ENCODE measurements at regions not wholly inside any gene's neighbourhood (a gene's known extent, or its start where the extent isn't known, plus 50 kb on each side); places are given as distances from the start of the nearest gene placed in this dataset.

- Mint-ChIP-seq H3K27me3 (no peaks in the 10 kb centered on the region), H3K4me3 (no peak overlapping the region), H3K36me3 (no peaks in the 10 kb centered on the region), H3K9me3 (no peaks in the 10 kb centered on the region), H3K4me1 (no peaks in the 10 kb centered on the region), H3K27ac (no peak overlapping the region)
- no peak for DNase-seq
These were observed 466.1 kb upstream of the NRP1 start for GRCh38 chr10:33800545-33800944.

DNA sequence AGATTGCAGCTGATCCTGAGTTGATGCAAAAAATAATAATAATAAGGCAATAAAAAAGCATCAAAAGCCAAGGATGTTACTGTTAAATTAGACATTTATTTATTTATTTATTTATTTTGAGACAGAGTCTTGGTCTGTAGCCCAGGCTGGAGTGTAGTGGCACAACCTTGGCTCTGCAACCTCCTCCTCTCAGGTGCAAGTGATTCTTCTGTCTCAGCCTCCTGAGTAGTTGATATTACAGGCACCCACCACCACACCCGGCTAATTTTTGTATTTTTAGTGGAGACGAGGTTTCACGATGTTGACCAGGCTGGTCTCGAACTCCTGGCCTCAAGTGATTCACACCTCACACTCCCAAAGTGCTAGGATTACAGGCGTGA is 465.5 kb upstream of the NRP1 start:
- H3K27ac Mint-ChIP-seq: no peak overlapping the region
- no peaks in the 10 kb centered on the region for H3K36me3 Mint-ChIP-seq
- H3K27me3 Mint-ChIP-seq: no peaks in the 10 kb centered on the region
- no peaks in the 10 kb centered on the region for H3K9me3 Mint-ChIP-seq
- H3K4me3 Mint-ChIP-seq: no peak overlapping the region
- H3K4me1 Mint-ChIP-seq: no peaks in the 10 kb centered on the region
- no peak for DNase-seq

- Mint-ChIP-seq H3K4me1 (no peaks in the 10 kb centered on the region), H3K27me3 (no peaks in the 10 kb centered on the region), H3K36me3 (no peaks in the 10 kb centered on the region), H3K27ac (no peak overlapping the region), H3K4me3 (no peak overlapping the region), H3K9me3 (no peaks in the 10 kb centered on the region)
- DNase-seq: no peak
These were observed 464.9 kb upstream of the NRP1 start for GRCh38 chr10:33799281-33799943.

GRCh38 chr10:33798754-33799153 is 464.3 kb upstream of the NRP1 start:
- DNase-seq: no peak
- Mint-ChIP-seq H3K36me3 (no peaks in the 10 kb centered on the region), H3K27ac (no peak overlapping the region), H3K9me3 (no peaks in the 10 kb centered on the region), H3K4me3 (no peak overlapping the region), H3K27me3 (no peaks in the 10 kb centered on the region), H3K4me1 (no peaks in the 10 kb centered on the region)

GRCh38 chr10:33796680-33797079 is 462.2 kb upstream of the NRP1 start:
- Mint-ChIP-seq H3K4me1 (no peaks in the 10 kb centered on the region), H3K27me3 (no peaks in the 10 kb centered on the region), H3K9me3 (no peaks in the 10 kb centered on the region), H3K36me3 (no peaks in the 10 kb centered on the region), H3K4me3 (no peak overlapping the region), H3K27ac (no peak overlapping the region)
- no peak for DNase-seq

- Mint-ChIP-seq H3K27me3 (no peaks in the 10 kb centered on the region), H3K27ac (no peak overlapping the region), H3K9me3 (no peaks in the 10 kb centered on the region), H3K4me3 (no peak overlapping the region), H3K4me1 (no peaks in the 10 kb centered on the region), H3K36me3 (no peaks in the 10 kb centered on the region)
- no peak for DNase-seq
These were observed 461.1 kb upstream of the NRP1 start for GRCh38 chr10:33795529-33795928.

DNA sequence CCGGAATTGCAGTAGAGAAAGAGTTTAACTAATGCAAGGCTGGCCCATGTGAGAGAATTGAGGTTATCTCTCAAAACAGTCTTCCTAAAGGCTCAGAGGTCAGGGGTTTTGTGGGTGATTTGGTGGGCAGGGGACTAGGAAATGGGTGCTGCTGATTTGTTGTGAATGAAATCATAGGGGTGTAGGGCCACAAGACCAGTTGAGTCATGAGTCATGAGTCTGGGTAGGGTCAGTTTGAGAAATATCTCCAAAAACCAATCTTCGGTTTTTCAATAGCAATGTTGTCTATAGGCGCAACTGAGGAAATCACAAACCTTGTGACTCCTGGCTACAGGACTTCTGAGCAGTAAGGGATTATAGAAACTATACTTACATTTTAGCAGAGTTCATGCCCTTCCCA is 460.0 kb upstream of the NRP1 start:
- no peak overlapping the region for H3K27ac Mint-ChIP-seq
- H3K4me1 Mint-ChIP-seq: no peaks in the 10 kb centered on the region
- no peak overlapping the region for H3K4me3 Mint-ChIP-seq
- H3K27me3 Mint-ChIP-seq: no peaks in the 10 kb centered on the region
- no peak for DNase-seq
- no peaks in the 10 kb centered on the region for H3K9me3 Mint-ChIP-seq
- H3K36me3 Mint-ChIP-seq: no peaks in the 10 kb centered on the region

DNA sequence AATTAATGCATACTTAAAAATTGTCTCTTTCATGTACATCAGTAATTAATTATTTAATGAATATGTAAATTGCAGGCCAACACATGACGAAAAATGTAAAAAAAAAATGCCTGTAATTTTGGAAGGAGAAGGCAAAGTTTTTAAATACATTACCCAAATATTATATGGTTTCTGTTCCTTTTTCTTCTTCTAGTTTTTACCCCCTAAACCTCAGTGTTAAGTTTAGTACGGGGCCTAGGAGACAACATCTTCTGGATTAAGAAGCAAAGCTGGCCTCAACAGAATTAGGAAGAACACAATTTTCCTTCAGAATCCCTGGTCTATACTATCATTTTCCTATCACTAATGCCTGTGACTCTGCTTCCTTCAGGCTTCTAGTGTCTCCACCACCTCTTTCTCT is 459.3 kb upstream of the NRP1 start:
- H3K4me1 Mint-ChIP-seq: no peaks in the 10 kb centered on the region
- H3K9me3 Mint-ChIP-seq: no peaks in the 10 kb centered on the region

GRCh38 chr10:33791272-33791660 is 456.8 kb upstream of the NRP1 start:
- Mint-ChIP-seq H3K27ac (no peak overlapping the region), H3K4me1 (no peaks in the 10 kb centered on the region), H3K27me3 (no peaks in the 10 kb centered on the region), H3K4me3 (no peak overlapping the region), H3K36me3 (no peaks in the 10 kb centered on the region), H3K9me3 (no peaks in the 10 kb centered on the region)
- no peak for DNase-seq

More for the DNA sequence above, 459.3 kb upstream of the NRP1 start:
- no peak overlapping the region for H3K4me3 Mint-ChIP-seq
- DNase-seq: no peak
- H3K27me3 Mint-ChIP-seq: no peaks in the 10 kb centered on the region
- no peak overlapping the region for H3K27ac Mint-ChIP-seq
- H3K36me3 Mint-ChIP-seq: no peaks in the 10 kb centered on the region

DNA sequence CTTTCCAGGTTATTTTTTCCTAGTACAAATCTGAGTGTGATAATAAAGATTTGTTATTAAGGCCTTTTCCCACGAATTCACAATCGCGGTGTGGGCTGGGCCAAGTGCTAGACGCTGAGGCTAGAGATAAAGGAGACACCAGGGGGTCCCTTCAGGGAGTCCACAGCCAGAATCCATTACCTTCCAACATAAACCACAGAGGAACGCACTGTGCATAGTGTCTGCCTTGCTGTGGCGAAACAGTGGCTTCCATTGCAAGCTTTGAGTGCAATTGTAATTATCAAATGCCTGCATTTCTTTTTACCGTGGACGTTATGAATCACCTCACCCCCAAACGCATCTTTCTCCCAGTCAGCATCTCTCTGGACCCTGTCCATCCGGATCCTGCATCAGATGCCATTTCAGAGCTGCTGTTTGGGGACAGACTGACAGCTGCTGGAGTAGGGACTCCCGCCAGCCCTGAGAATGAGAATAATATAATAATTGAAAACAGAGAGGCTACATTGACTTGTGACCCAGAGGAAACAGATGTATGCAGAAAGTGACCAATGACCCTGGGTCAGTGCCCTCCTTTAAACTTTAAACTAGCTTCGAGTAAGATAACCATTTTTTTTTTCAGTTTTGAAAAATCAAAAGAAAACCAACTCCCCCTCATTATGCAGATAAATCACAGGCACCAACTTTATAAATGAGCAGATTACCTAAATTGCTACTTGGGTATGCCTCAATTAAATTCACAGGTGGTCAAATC is 456.2 kb upstream of the NRP1 start:
- Mint-ChIP-seq H3K4me1 (no peaks in the 10 kb centered on the region), H3K36me3 (no peaks in the 10 kb centered on the region), H3K4me3 (no peak overlapping the region), H3K27me3 (no peaks in the 10 kb centered on the region), H3K27ac (no peak overlapping the region), H3K9me3 (no peaks in the 10 kb centered on the region)
- DNase-seq: no peak

GRCh38 chr10:33783557-33783956 is 449.1 kb upstream of the NRP1 start:
- no peak for DNase-seq
- no peaks in the 10 kb centered on the region for H3K27me3 Mint-ChIP-seq
- no peak overlapping the region for H3K27ac Mint-ChIP-seq
- H3K4me1 Mint-ChIP-seq: no peaks in the 10 kb centered on the region
- no peak overlapping the region for H3K4me3 Mint-ChIP-seq
- H3K36me3 Mint-ChIP-seq: no peaks in the 10 kb centered on the region
- no peaks in the 10 kb centered on the region for H3K9me3 Mint-ChIP-seq

- no peaks in the 10 kb centered on the region for H3K36me3 Mint-ChIP-seq
- H3K4me3 Mint-ChIP-seq: no peak overlapping the region
- no peak overlapping the region for H3K27ac Mint-ChIP-seq
These were observed 448.6 kb upstream of the NRP1 start for GRCh38 chr10:33783078-33783477.

DNA sequence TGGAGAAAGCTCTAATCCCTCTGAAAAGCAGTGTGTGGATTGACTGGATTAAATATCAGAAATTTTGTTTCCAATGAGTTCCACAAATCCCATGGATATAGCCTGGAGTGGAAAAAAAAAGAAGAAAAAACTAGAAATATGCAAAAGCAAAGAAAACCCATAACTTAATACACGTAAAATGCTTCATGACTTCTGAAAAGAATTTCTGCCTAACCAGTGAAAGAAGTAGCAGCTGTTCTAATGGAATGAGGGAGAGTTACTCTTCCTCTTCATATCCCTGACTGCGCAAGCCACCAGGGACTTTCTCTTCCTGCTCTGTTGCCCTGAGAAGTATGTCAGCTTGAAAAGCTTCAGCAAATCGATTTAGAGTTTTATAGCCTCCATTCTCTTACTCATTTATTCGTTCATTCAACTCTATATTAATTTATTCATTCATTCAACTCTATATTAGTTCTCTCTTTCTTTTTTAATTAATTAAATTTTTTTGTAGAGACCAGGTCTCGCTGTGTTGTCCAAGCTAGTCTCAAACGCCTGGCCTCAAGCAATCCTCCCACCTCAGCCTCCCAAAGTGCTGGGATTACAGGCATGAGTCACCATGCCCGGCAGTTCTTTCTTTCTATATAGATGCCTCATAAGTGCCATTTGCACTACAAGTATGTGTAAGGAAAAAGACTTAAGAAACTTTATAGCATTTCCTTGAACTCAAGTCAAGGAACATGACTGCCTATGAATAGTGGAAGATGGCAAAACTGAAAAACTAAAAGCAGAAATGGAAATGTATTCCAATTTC is 447.3 kb upstream of the NRP1 start:
- no peak overlapping the region for H3K4me3 Mint-ChIP-seq
- no peaks in the 10 kb centered on the region for H3K27me3 Mint-ChIP-seq
- H3K36me3 Mint-ChIP-seq: no peaks in the 10 kb centered on the region
- H3K9me3 Mint-ChIP-seq: no peaks in the 10 kb centered on the region
- H3K27ac Mint-ChIP-seq: no peak overlapping the region
- no peaks in the 10 kb centered on the region for H3K4me1 Mint-ChIP-seq
- DNase-seq: no peak

More at GRCh38 chr10:33783078-33783477, 448.6 kb upstream of the NRP1 start:
- Mint-ChIP-seq H3K27me3 (no peaks in the 10 kb centered on the region), H3K4me1 (no peaks in the 10 kb centered on the region), H3K9me3 (no peaks in the 10 kb centered on the region)
- no peak for DNase-seq

- Mint-ChIP-seq H3K4me1 (no peaks in the 10 kb centered on the region), H3K27me3 (no peaks in the 10 kb centered on the region), H3K27ac (no peak overlapping the region), H3K4me3 (no peak overlapping the region), H3K36me3 (no peaks in the 10 kb centered on the region), H3K9me3 (no peaks in the 10 kb centered on the region)
- no peak for DNase-seq
These were observed 446.5 kb upstream of the NRP1 start for GRCh38 chr10:33780961-33781360.

DNA sequence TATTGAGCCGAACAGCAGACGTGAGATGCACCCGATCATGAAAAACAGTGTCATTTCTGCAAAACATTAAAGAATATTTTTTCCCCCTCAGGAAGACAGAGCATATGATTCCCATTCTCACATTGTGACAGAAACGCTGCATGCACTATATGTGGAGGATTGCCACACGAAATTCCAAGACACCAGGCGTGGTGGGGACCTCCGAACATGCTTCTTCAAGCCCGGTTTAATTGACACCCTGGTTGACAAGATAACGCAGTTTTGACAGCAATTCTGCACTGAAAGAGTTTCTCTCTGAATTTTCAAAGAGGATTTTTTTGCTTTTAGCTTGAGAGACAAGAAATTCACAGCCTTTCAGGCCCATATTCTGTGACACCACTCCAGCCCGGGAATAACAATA is 442.8 kb upstream of the NRP1 start:
- H3K27me3 Mint-ChIP-seq: peaks cover 8% of the 10 kb centered on the region
- no peak for DNase-seq
- no peak overlapping the region for H3K27ac Mint-ChIP-seq
- H3K4me3 Mint-ChIP-seq: no peak overlapping the region
- H3K9me3 Mint-ChIP-seq: no peaks in the 10 kb centered on the region
- H3K36me3 Mint-ChIP-seq: no peaks in the 10 kb centered on the region
- H3K4me1 Mint-ChIP-seq: peaks cover 3% of the 10 kb centered on the region
